ENCODE measurements at regions not wholly inside any gene's neighbourhood (a gene's known extent, or its start where the extent isn't known, plus 50 kb on each side); places are given as distances from the start of the nearest gene placed in this dataset.

DNA sequence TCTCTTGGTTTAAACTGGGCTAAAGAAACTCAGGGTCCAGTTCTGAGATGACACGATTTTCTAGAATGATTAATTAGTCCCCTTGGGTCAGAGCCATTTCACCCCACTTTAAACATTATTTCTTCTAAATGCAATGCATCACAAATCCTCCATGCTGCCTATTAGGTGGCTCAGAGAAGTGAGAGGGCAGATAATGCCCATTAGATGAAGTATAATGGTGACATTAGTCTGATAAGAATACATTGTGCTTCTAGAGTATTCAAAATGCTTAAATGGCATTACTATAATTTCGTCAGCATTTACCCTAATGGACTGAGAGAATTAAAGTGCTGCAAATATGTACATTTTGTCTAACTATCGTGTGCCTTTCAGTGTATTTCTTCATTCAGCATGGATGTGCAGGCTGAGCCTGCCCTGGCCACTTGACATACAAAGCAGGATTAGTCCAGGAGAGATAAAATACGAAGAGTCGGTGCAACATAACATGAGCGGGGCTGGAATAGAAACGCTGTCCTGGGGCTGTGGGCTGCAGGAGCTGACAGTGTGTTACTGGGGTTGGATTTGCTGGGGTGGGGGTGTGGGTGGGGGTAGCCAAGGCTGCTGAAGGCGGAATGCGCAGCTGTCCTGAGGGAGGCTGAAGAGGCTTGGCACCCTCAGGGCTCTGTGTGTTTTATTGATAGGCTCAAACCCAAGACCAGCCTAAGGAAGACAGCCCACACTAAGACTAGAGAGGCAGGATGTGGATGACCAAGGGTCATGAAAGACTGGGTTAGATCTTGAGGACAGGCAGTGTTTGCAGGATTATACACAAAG is 52.8 kb upstream of the KLF6 start (continued):
- TF ChIP-seq JUN (CRISPR knock-in tag; IDR thresholded peaks at IDR 0.05) (no peak), ATF1 (CRISPR knock-in tag; IDR thresholded peaks at IDR 0.05) (no peak), TP53 (CRISPR knock-in tag; IDR thresholded peaks at IDR 0.05) (no peak), MYBL2 (CRISPR knock-in tag; IDR thresholded peaks at IDR 0.05) (no peak), ZBTB21 (CRISPR knock-in tag; IDR thresholded peaks at IDR 0.05; ENCODE audit: borderline replicate concordance) (no peak), EMX1 (CRISPR knock-in tag; IDR thresholded peaks at IDR 0.05) (no peak), ELF4 (CRISPR knock-in tag; IDR thresholded peaks at IDR 0.05; ENCODE audit: low read depth) (no peak)
- TF ChIP-seq, protein P1, sequence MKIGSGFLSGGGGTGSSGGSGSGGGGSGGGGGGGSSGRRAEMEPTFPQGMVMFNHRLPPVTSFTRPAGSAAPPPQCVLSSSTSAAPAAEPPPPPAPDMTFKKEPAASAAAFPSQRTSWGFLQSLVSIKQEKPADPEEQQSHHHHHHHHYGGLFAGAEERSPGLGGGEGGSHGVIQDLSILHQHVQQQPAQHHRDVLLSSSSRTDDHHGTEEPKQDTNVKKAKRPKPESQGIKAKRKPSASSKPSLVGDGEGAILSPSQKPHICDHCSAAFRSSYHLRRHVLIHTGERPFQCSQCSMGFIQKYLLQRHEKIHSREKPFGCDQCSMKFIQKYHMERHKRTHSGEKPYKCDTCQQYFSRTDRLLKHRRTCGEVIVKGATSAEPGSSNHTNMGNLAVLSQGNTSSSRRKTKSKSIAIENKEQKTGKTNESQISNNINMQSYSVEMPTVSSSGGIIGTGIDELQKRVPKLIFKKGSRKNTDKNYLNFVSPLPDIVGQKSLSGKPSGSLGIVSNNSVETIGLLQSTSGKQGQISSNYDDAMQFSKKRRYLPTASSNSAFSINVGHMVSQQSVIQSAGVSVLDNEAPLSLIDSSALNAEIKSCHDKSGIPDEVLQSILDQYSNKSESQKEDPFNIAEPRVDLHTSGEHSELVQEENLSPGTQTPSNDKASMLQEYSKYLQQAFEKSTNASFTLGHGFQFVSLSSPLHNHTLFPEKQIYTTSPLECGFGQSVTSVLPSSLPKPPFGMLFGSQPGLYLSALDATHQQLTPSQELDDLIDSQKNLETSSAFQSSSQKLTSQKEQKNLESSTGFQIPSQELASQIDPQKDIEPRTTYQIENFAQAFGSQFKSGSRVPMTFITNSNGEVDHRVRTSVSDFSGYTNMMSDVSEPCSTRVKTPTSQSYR (CRISPR knock-in tag; IDR thresholded peaks at IDR 0.05), result no peak

DNA sequence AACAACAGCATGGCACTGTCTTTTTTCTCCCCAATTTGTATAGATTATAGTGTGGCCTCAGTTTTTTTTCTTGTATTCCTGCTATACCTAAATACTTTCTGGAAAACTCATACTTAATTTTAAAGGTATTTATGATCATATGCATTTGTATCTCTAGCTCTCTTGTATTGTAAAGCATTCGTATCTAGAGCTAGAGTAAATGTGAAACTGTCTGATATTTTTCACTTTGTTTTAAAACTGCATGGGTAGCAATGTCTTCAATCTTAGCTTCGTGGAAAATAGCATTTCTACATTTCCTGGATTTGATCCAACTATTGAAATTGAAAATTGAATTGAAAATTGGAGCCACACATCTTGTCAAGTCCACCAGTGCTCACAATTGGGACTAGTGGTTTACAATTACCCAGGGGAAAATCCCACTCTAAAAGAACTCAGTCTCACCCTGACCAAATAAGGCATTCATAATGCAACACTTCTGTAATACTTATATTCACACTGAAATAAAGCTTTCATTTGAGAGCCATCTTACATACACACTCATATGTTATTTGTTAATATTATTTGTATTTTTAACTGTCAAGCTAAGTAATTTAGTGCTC is 51.3 kb upstream of the KLF6 start:
- no peak for DNase-seq (ENCODE audit: low spot score)
- Mint-ChIP-seq H3K4me3 (no peak overlapping the region), H3K4me1 (peaks cover 6% of the 10 kb centered on the region), H3K27ac (no peak overlapping the region), H3K27me3 (ENCODE audit: low read depth) (no peaks in the 10 kb centered on the region), H3K36me3 (no peaks in the 10 kb centered on the region), H3K9me3 (no peaks in the 10 kb centered on the region)
- TF ChIP-seq ZNF317 (CRISPR knock-in tag; IDR thresholded peaks at IDR 0.05; ENCODE audit: borderline replicate concordance, low read depth) (no peak), ESRRA (CRISPR knock-in tag; IDR thresholded peaks at IDR 0.05; ENCODE audit: borderline replicate concordance) (no peak), KAT7 (CRISPR knock-in tag; IDR thresholded peaks at IDR 0.05; ENCODE audit: borderline replicate concordance) (no peak), NR3C1 (CRISPR knock-in tag; conservative IDR thresholded peaks at IDR 0.05; ENCODE audit: low read depth) (no peak), CREB1 (CRISPR knock-in tag; IDR thresholded peaks at IDR 0.05) (no peak)
- TF ChIP-seq, protein P2, sequence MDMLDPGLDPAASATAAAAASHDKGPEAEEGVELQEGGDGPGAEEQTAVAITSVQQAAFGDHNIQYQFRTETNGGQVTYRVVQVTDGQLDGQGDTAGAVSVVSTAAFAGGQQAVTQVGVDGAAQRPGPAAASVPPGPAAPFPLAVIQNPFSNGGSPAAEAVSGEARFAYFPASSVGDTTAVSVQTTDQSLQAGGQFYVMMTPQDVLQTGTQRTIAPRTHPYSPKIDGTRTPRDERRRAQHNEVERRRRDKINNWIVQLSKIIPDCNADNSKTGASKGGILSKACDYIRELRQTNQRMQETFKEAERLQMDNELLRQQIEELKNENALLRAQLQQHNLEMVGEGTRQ (CRISPR knock-in tag; IDR thresholded peaks at IDR 0.05), result no peak
- TF ChIP-seq, protein P3, sequence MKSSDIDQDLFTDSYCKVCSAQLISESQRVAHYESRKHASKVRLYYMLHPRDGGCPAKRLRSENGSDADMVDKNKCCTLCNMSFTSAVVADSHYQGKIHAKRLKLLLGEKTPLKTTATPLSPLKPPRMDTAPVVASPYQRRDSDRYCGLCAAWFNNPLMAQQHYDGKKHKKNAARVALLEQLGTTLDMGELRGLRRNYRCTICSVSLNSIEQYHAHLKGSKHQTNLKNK (CRISPR knock-in tag; IDR thresholded peaks at IDR 0.05), result no peak
- ChIA-PET CTCF (interaction anchor here (0.5 kb wide), 1 partner anchor 28 kb away, joined by 5 read pairs; no protein-coding TSS in a partner anchor), POLR2A (no interaction called here)
- no peak for ATAC-seq

DNA sequence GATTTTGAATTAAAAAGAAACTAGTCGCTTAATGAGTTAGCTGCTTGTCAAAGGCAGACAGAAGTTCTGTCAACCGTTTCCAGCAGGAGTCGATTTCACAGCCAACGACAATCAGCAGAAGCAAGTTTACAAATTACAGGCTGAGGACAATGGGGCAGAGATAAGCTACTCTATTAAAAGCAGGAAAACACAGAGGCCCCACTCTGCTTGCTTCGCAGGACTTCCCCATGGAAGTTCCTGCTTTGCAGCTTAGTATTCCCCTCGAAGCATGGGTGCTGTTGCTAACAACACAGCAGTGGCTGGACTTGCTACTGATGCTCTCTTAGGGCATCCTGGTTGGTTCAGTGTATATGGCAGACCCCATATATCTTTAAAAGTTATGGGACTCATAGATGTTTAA is 50.8 kb upstream of the KLF6 start:
- no peak for DNase-seq (ENCODE audit: low spot score)
- Mint-ChIP-seq H3K27me3 (ENCODE audit: low read depth) (no peaks in the 10 kb centered on the region), H3K4me1 (peaks cover 9% of the 10 kb centered on the region), H3K9me3 (no peaks in the 10 kb centered on the region), H3K27ac (no peak overlapping the region), H3K4me3 (no peak overlapping the region), H3K36me3 (no peaks in the 10 kb centered on the region)
- no peak for ATAC-seq
- POLR2A ChIA-PET, result no interaction called here
- CTCF ChIA-PET, result interaction anchor here (0.5 kb wide), 1 partner anchor 29 kb away, joined by 5 read pairs; no protein-coding TSS in a partner anchor
- TF ChIP-seq, protein P4, sequence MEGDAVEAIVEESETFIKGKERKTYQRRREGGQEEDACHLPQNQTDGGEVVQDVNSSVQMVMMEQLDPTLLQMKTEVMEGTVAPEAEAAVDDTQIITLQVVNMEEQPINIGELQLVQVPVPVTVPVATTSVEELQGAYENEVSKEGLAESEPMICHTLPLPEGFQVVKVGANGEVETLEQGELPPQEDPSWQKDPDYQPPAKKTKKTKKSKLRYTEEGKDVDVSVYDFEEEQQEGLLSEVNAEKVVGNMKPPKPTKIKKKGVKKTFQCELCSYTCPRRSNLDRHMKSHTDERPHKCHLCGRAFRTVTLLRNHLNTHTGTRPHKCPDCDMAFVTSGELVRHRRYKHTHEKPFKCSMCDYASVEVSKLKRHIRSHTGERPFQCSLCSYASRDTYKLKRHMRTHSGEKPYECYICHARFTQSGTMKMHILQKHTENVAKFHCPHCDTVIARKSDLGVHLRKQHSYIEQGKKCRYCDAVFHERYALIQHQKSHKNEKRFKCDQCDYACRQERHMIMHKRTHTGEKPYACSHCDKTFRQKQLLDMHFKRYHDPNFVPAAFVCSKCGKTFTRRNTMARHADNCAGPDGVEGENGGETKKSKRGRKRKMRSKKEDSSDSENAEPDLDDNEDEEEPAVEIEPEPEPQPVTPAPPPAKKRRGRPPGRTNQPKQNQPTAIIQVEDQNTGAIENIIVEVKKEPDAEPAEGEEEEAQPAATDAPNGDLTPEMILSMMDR (IDR thresholded peaks at IDR 0.05), result no peak
- no peak for TF ChIP-seq NR2C2 (CRISPR knock-in tag; IDR thresholded peaks at IDR 0.05)
- TF ChIP-seq, protein P5, sequence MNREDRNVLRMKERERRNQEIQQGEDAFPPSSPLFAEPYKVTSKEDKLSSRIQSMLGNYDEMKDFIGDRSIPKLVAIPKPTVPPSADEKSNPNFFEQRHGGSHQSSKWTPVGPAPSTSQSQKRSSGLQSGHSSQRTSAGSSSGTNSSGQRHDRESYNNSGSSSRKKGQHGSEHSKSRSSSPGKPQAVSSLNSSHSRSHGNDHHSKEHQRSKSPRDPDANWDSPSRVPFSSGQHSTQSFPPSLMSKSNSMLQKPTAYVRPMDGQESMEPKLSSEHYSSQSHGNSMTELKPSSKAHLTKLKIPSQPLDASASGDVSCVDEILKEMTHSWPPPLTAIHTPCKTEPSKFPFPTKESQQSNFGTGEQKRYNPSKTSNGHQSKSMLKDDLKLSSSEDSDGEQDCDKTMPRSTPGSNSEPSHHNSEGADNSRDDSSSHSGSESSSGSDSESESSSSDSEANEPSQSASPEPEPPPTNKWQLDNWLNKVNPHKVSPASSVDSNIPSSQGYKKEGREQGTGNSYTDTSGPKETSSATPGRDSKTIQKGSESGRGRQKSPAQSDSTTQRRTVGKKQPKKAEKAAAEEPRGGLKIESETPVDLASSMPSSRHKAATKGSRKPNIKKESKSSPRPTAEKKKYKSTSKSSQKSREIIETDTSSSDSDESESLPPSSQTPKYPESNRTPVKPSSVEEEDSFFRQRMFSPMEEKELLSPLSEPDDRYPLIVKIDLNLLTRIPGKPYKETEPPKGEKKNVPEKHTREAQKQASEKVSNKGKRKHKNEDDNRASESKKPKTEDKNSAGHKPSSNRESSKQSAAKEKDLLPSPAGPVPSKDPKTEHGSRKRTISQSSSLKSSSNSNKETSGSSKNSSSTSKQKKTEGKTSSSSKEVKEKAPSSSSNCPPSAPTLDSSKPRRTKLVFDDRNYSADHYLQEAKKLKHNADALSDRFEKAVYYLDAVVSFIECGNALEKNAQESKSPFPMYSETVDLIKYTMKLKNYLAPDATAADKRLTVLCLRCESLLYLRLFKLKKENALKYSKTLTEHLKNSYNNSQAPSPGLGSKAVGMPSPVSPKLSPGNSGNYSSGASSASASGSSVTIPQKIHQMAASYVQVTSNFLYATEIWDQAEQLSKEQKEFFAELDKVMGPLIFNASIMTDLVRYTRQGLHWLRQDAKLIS (CRISPR knock-in tag; IDR thresholded peaks at IDR 0.05; ENCODE audit: borderline replicate concordance), result no peak
- no peak for TF ChIP-seq GABPB1 (CRISPR knock-in tag; IDR thresholded peaks at IDR 0.05)
- no peak for TF ChIP-seq ZNF396 (CRISPR knock-in tag; IDR thresholded peaks at IDR 0.05; ENCODE audit: borderline replicate concordance)
- TF ChIP-seq ZNF671 (CRISPR knock-in tag; IDR thresholded peaks at IDR 0.05), result no peak
- no peak for TF ChIP-seq FOXJ3 (CRISPR knock-in tag; IDR thresholded peaks at IDR 0.05; ENCODE audit: borderline replicate concordance)
- no peak for TF ChIP-seq IRF2 (CRISPR knock-in tag; IDR thresholded peaks at IDR 0.05; ENCODE audit: borderline replicate concordance, low read depth)
- TF ChIP-seq ELF4 (CRISPR knock-in tag; IDR thresholded peaks at IDR 0.05; ENCODE audit: low read depth), result no peak
- no peak for TF ChIP-seq TEAD4 (CRISPR knock-in tag; IDR thresholded peaks at IDR 0.05)
